Large intestine (tissue), 3 donors: ENCODE measurements at regions not wholly inside any gene's neighbourhood (a gene's known extent, or its start where the extent isn't known, plus 50 kb on each side); places are given as distances from the start of the nearest gene placed in this dataset.

ENCODE experiments used
- DNase-seq, 2 donors: peaks; one replicate each; pipeline versions ENCODE4 v3.0.0 to v3.0.0-alpha.2; 2013
- H3K27ac ChIP-seq: one replicate; pipeline ENCODE4 v1.5.1; 2013; ENCODE audit warnings: low read length
- H3K27me3 ChIP-seq: 2 replicates; pipeline ENCODE4 v1.6.1; 2013; ENCODE audit warnings: low read length; ENCODE audit not compliant: control insufficient read depth, insufficient read depth
- H3K36me3 ChIP-seq: 2 replicates; pipeline ENCODE4 v1.6.1; 2013; ENCODE audit warnings: low read length; ENCODE audit not compliant: control insufficient read depth, insufficient read depth
- H3K4me1 ChIP-seq: one replicate; pipeline ENCODE4 v1.6.1; 2013; ENCODE audit warnings: low read length; ENCODE audit not compliant: control insufficient read depth, insufficient read depth
- H3K4me3 ChIP-seq: one replicate; pipeline ENCODE4 v1.5.1; 2013; ENCODE audit warnings: low read length
- H3K9me3 ChIP-seq: one replicate; pipeline ENCODE4 v1.6.1; 2013; ENCODE audit warnings: mild to moderate bottlenecking, low read depth, low read length, moderate library complexity; ENCODE audit not compliant: control insufficient read depth
- WGBS: methylation state at CpG from one replicate; pipeline ENCODE4 v1.1.5; 2013; ENCODE audit warnings: low lambda C conversion rate; ENCODE audit not compliant: insufficient coverage; 5-methylcytosine and 5-hydroxymethylcytosine counted together

GRCh38 chr7:67875558-67875957 lies 878.9 kb downstream of the TYW1 start:
- no peaks in the 10 kb centered on the region for H3K4me1 ChIP-seq
- no peaks in the 10 kb centered on the region for H3K36me3 ChIP-seq
- no peaks in the 10 kb centered on the region for H3K9me3 ChIP-seq
- no peaks in the 10 kb centered on the region for H3K27me3 ChIP-seq
- DNase-seq, result no peak
- 60% methylated on average over 1 of the region's 4 CpGs for WGBS
- H3K27ac ChIP-seq, result no peak overlapping the region
- no peak overlapping the region for H3K4me3 ChIP-seq

GRCh38 chr7:67878808-67879207 lies 882.2 kb downstream of the TYW1 start:
- H3K4me1 ChIP-seq, result no peaks in the 10 kb centered on the region
- no peak overlapping the region for H3K4me3 ChIP-seq
- no peaks in the 10 kb centered on the region for H3K27me3 ChIP-seq
- no peak overlapping the region for H3K27ac ChIP-seq
- no peaks in the 10 kb centered on the region for H3K9me3 ChIP-seq
- 96% methylated on average over 5 of the region's 8 CpGs for WGBS
- no peak for DNase-seq
- no peaks in the 10 kb centered on the region for H3K36me3 ChIP-seq

GRCh38 chr7:67882843-67883242 lies 886.2 kb downstream of the TYW1 start:
- Histone ChIP-seq H3K36me3 (no peaks in the 10 kb centered on the region), H3K27ac (no peak overlapping the region), H3K4me3 (no peak overlapping the region), H3K4me1 (no peaks in the 10 kb centered on the region), H3K9me3 (peaks cover under 1% of the 10 kb centered on the region), H3K27me3 (no peaks in the 10 kb centered on the region)
- DNase-seq, result no peak
- 92% methylated on average over 1 of the region's 1 CpG for WGBS

GRCh38 chr7:67890316-67890715 lies 893.7 kb downstream of the TYW1 start:
- Histone ChIP-seq H3K4me1 (no peaks in the 10 kb centered on the region), H3K4me3 (no peak overlapping the region), H3K27me3 (no peaks in the 10 kb centered on the region), H3K36me3 (no peaks in the 10 kb centered on the region), H3K27ac (no peak overlapping the region), H3K9me3 (peaks cover 23% of the 10 kb centered on the region)
- no peak for DNase-seq
- no CpG with 5 or more reads among the region's 12 CpGs for WGBS

- DNase-seq, result no peak
- Histone ChIP-seq H3K27me3 (no peaks in the 10 kb centered on the region), H3K9me3 (peaks cover 4% of the 10 kb centered on the region), H3K4me1 (no peaks in the 10 kb centered on the region), H3K4me3 (no peak overlapping the region), H3K27ac (no peak overlapping the region), H3K36me3 (no peaks in the 10 kb centered on the region)
- WGBS, result 100% methylated on average over 1 of the region's 6 CpGs
Observed at GRCh38 chr7:67894746-67895145, 898.1 kb downstream of the TYW1 start.

- Histone ChIP-seq H3K4me3 (no peak overlapping the region), H3K27ac (no peak overlapping the region), H3K36me3 (no peaks in the 10 kb centered on the region), H3K9me3 (no peaks in the 10 kb centered on the region), H3K27me3 (no peaks in the 10 kb centered on the region), H3K4me1 (no peaks in the 10 kb centered on the region)
- DNase-seq, result no peak
Observed at GRCh38 chr7:67896721-67897120, 900.1 kb downstream of the TYW1 start.

- no peaks in the 10 kb centered on the region for H3K36me3 ChIP-seq
- DNase-seq, result no peak
- H3K9me3 ChIP-seq, result no peaks in the 10 kb centered on the region
- no CpG with 5 or more reads among the region's 2 CpGs for WGBS
- no peaks in the 10 kb centered on the region for H3K27me3 ChIP-seq
- no peak overlapping the region for H3K4me3 ChIP-seq
- H3K4me1 ChIP-seq, result no peaks in the 10 kb centered on the region
- no peak overlapping the region for H3K27ac ChIP-seq
Observed at GRCh38 chr7:67900456-67900855, 903.8 kb downstream of the TYW1 start.

- no peak overlapping the region for H3K27ac ChIP-seq
- H3K27me3 ChIP-seq, result no peaks in the 10 kb centered on the region
- WGBS, result 100% methylated on average over 2 of the region's 17 CpGs
- DNase-seq, result no peak
- H3K4me1 ChIP-seq, result no peaks in the 10 kb centered on the region
- no peaks in the 10 kb centered on the region for H3K36me3 ChIP-seq
- H3K4me3 ChIP-seq, result no peak overlapping the region
- H3K9me3 ChIP-seq, result no peaks in the 10 kb centered on the region
Observed at GRCh38 chr7:67901808-67902480, 905.3 kb downstream of the TYW1 start.

GRCh38 chr7:67907792-67908191 lies 911.2 kb downstream of the TYW1 start:
- no peaks in the 10 kb centered on the region for H3K36me3 ChIP-seq
- no peak overlapping the region for H3K27ac ChIP-seq
- no peaks in the 10 kb centered on the region for H3K9me3 ChIP-seq
- WGBS, result no CpG with 5 or more reads among the region's 5 CpGs
- DNase-seq, result no peak
- no peaks in the 10 kb centered on the region for H3K4me1 ChIP-seq
- no peak overlapping the region for H3K4me3 ChIP-seq
- no peaks in the 10 kb centered on the region for H3K27me3 ChIP-seq

- Histone ChIP-seq H3K27me3 (no peaks in the 10 kb centered on the region), H3K4me1 (no peaks in the 10 kb centered on the region), H3K9me3 (no peaks in the 10 kb centered on the region), H3K4me3 (no peak overlapping the region), H3K36me3 (no peaks in the 10 kb centered on the region), H3K27ac (no peak overlapping the region)
- WGBS, result 80% methylated on average over 1 of the region's 2 CpGs
- no peak for DNase-seq
Observed at GRCh38 chr7:67912437-67912836, 915.8 kb downstream of the TYW1 start.

- H3K4me3 ChIP-seq, result no peak overlapping the region
- H3K4me1 ChIP-seq, result no peaks in the 10 kb centered on the region
- no peaks in the 10 kb centered on the region for H3K9me3 ChIP-seq
- no peak overlapping the region for H3K27ac ChIP-seq
- H3K36me3 ChIP-seq, result no peaks in the 10 kb centered on the region
- DNase-seq, result no peak
- H3K27me3 ChIP-seq, result no peaks in the 10 kb centered on the region
Observed at GRCh38 chr7:67913604-67914003, 917.0 kb downstream of the TYW1 start.
